Motor neuron (in vitro differentiated cells): ENCODE measurements at regions not wholly inside any gene's neighbourhood (a gene's known extent, or its start where the extent isn't known, plus 50 kb on each side); places are given as distances from the start of the nearest gene placed in this dataset.

ENCODE experiments used
- ATAC-seq, 8 experiments: fragments of 200-7000 bp; cut with Tn5 transposase; replicated peaks in 6 of 8; 2 replicates each; pipeline ENCODE4 v1.8.0; 2021; ENCODE audit warnings: mild to moderate bottlenecking in 8 of 8, moderate library complexity in 8 of 8
- H3K27ac ChIP-seq, 2 donors: fragments of 250-450 bp; sonication (Bioruptor Pico); 2 replicates each; pipeline ENCODE4 v1.9.0; 2021; ENCODE audit warnings: antibody characterized with exemption in 2 of 2, mild to moderate bottlenecking in 2 of 2, moderate library complexity in 1 of 2
- H3K4me1 ChIP-seq, 2 donors: fragments of 250-450 bp; sonication (Bioruptor Pico); replicated peaks in 1 of 2; 2 replicates each; pipeline ENCODE4 v1.6.1; 2021; ENCODE audit warnings: antibody characterized with exemption in 2 of 2, mild to moderate bottlenecking in 2 of 2, moderate library complexity in 1 of 2
- H3K4me3 ChIP-seq, 5 donors: fragments of 250-450 bp; sonication (Bioruptor Pico); 2 replicates each; pipeline ENCODE4 v1.9.0; 2021; ENCODE audit warnings: antibody characterized with exemption in 5 of 5, mild to moderate bottlenecking in 5 of 5, moderate library complexity in 4 of 5
- WGBS, 10 experiments: fragments of 450-650 bp; shearing (Covaris generic); methylation state at CpG; one replicate each; pipeline ENCODE4 v1.0.0; 2022; 5-methylcytosine and 5-hydroxymethylcytosine counted together
- in situ Hi-C, 9 experiments: fragments of 400-800 bp; cut with MboI; loops; one replicate each; pipeline ENCODE4 v1.15.0; 2021; ENCODE audit warnings: low sequenced_read_pairs in 9 of 9, low pct_unique_long_range_greater_than_20kb in 2 of 9; ENCODE audit not compliant: unreplicated experiment in 9 of 9

GRCh38 chr5:3282841-3283240 lies 312.8 kb upstream of the IRX1 start:
- 96 to 100% (median 96%) methylated on average over 2 to 9 of the region's 20 CpGs; no CpG with 5 or more reads in 7 of the 10 experiments for WGBS, 10 experiments

GRCh38 chr5:3281366-3281765 lies 314.3 kb upstream of the IRX1 start:
- in situ Hi-C loops: no loop called here
- ATAC-seq: no peak
- WGBS, 10 experiments: 27 to 96% (median 83%) methylated on average over 1 to 5 of the region's 7 CpGs; no CpG with 5 or more reads in 5 of the 10 experiments
- Histone ChIP-seq H3K27ac (no peak overlapping the region), H3K4me3 (no peak overlapping the region), H3K4me1 (peaks cover 0 to 9% of the 10 kb centered on the region in 2 donors)

More at GRCh38 chr5:3282841-3283240, 312.8 kb upstream of the IRX1 start:
- Histone ChIP-seq H3K4me1 (peaks cover 0 to 6% of the 10 kb centered on the region in 2 donors), H3K4me3 (no peak overlapping the region), H3K27ac (no peak overlapping the region)
- in situ Hi-C loops: no loop called here
- ATAC-seq: no peak

DNA sequence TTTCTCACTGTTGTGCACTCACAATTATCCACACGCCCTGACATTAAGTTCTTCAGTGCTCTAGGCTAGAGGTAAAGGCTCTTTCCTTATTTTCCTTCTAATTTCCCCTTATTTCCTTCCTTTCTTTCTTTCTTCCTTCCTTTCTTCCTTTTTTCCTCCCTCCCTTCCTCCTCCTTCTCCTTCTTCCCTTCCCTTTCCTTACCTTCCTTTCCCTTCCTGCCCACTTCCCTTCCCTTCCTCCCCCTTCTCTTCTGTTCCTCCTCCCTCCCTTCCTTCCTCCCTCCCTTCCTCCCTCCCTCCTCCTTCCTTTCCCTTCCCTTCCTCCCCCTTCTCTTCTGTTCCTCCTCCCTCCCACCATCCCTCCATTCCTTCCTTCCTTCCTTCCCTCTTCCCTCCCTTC lies 317.0 kb upstream of the IRX1 start:
- H3K4me3 ChIP-seq: no peak overlapping the region
- no peak overlapping the region for H3K27ac ChIP-seq
- 0 to 100% (median 10%) methylated on average over 1 of the region's 1 CpG; no CpG with 5 or more reads in 2 of the 10 experiments for WGBS, 10 experiments
- peaks cover 0 to 9% of the 10 kb centered on the region in 2 donors for H3K4me1 ChIP-seq
- in situ Hi-C loops: no loop called here
- ATAC-seq: no peak

DNA sequence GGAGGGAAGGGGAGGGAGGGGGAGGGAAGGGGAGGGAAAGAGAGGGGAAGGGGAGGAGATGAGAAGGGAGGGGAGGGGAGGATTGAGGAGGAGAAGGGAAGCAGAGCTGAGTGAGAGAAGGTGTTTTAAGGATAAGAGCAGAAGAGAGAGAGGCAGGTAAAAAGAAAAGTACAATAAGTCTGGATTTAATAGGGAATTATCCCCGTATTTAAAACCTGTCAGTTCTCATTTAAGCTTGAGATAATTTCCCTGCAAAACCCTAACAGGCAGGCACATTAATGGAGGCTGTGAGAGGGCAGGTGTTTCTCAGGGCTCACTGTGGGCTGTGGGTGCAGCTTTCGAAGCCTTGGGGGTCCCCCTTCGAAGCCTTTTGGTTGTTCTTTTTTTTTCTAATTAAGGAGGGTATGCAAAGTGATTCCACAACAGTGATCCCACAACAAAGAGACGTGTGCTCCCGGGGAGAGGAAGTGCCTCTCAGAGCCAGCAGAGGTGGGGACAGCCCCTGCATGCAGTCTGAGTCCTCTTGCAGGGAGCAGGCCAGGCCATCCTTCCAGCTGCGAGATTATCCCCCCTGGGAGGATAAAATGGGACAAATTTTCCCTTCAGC lies 317.9 kb upstream of the IRX1 start:
- WGBS, 10 experiments: 0 to 24% (median 8%) methylated on average over 1 to 6 of the region's 6 CpGs; no CpG with 5 or more reads in 4 of the 10 experiments
- peak in 4 of 8 experiments; percentile 29 to 76 (median 62) for ATAC-seq

DNA sequence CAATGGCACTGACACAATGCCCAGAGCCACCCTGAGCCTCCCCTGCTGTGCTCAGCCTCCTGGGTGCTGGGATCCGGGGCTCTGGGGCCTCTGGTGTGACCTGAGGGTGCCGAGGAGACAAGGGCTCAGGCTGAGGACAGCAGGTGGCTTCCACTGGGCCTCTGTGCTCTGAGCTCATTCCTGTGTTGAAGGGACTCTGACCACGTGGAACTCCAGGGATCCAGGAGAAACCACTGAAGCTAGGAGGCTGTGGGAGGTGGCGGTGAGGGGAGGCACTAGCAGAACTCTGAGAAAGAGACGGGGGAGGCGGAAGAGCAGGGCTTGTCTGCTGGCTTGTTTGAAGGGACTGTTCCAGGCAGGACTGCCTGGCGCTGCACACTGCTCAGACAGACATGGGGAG lies 318.7 kb upstream of the IRX1 start:
- in situ Hi-C loops: no loop called here
- H3K4me3 ChIP-seq: no peak overlapping the region
- WGBS, 10 experiments: 0 to 100% (median 50%) methylated on average over 1 to 3 of the region's 7 CpGs; no CpG with 5 or more reads in 4 of the 10 experiments
- H3K27ac ChIP-seq: no peak overlapping the region
- H3K4me1 ChIP-seq: peaks cover 0 to 9% of the 10 kb centered on the region in 2 donors
- peak in 5 of 8 experiments; percentile 13 to 87 (median 81) for ATAC-seq

More for the DNA sequence above, 317.9 kb upstream of the IRX1 start:
- in situ Hi-C loops: no loop called here
- Histone ChIP-seq H3K27ac (no peak overlapping the region), H3K4me3 (no peak overlapping the region), H3K4me1 (peaks cover 0 to 9% of the 10 kb centered on the region in 2 donors)

DNA sequence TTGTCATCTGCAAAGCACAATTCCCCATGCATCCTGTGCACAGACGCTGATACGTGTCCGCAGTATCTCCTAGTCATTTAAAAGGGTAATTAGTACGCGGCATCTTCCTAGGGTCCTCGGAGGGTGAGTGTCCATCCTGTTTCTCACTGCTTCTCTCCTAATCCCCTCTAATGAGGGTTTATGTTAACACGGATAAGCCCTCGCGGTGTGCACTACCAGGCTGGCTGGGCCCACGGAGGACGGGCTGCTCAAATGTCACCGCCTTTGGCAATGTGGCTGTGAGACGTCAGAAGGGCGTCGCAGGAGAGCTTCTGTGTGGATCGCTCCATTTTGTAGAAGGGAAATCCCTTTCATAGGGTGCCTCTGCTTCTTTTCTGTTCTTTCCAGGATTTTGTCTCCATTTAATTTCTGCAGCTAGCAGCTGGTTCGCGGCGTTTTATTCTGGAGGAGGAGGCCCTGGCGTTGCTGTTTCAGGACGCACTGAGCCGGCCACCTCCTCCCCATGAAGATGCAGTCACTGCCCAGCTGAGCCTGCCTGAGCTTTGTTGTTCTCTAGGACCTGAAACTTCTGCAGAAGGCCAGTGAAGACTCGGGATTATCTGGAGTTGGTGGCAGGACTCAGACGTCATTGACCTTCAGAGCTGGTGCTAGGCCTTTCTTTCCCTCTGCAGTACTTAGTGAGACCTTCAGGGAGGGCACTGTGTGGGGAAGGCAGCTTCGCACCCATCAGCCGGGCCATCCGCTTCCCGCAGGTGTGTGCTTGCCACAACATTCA lies 326.1 kb upstream of the IRX1 start:
- H3K27ac ChIP-seq: no peak overlapping the region
- no peak for ATAC-seq
- H3K4me3 ChIP-seq: no peak overlapping the region
- in situ Hi-C loops: no loop called here
- no peaks in the 10 kb centered on the region for H3K4me1 ChIP-seq
- WGBS, 10 experiments: 42 to 96% (median 79%) methylated on average over 5 to 19 of the region's 28 CpGs; no CpG with 5 or more reads in 2 of the 10 experiments

- in situ Hi-C loops: no loop called here
- 53 to 90% methylated on average over 2 to 3 of the region's 9 CpGs; no CpG with 5 or more reads in 8 of the 10 experiments for WGBS, 10 experiments
- Histone ChIP-seq H3K4me3 (no peak overlapping the region), H3K27ac (no peak overlapping the region), H3K4me1 (no peaks in the 10 kb centered on the region)
- no peak for ATAC-seq
These were observed 326.8 kb upstream of the IRX1 start for GRCh38 chr5:3268760-3269330.

- in situ Hi-C loops: no loop called here
- H3K27ac ChIP-seq: no peak overlapping the region
- no peak for ATAC-seq
These were observed 328.8 kb upstream of the IRX1 start for GRCh38 chr5:3266861-3267260.

DNA sequence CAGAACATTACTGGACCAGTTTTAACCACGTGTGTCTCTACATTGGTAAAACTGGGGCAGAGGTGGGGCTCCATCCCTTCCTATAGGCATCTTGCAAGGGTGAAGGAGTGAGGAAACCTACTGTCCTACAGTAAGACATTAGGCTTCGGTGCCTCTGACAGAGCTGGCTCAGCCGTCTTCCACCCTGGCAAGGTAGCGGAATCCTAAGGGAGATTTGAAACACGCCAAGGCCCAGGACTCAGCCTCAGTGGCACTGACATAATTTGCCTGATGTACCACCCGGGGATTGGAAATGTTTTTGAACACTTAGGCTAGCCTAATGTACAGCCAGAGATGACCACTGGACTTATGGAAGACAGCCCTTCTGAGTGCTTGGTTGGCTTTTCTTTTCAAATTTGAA lies 329.7 kb upstream of the IRX1 start:
- in situ Hi-C loops: no loop called here

More at GRCh38 chr5:3266861-3267260, 328.8 kb upstream of the IRX1 start:
- 82 to 100% methylated on average over 2 of the region's 5 CpGs; no CpG with 5 or more reads in 8 of the 10 experiments for WGBS, 10 experiments
- Histone ChIP-seq H3K4me3 (no peak overlapping the region), H3K4me1 (no peaks in the 10 kb centered on the region)

GRCh38 chr5:3265131-3265885 lies 330.3 kb upstream of the IRX1 start:
- Histone ChIP-seq H3K4me3 (no peak overlapping the region), H3K27ac (no peak overlapping the region), H3K4me1 (no peaks in the 10 kb centered on the region)
- no peak for ATAC-seq
- 0 to 90% (median 23%) methylated on average over 1 to 4 of the region's 5 CpGs for WGBS, 10 experiments
- in situ Hi-C loops: no loop called here

More for the DNA sequence above, 329.7 kb upstream of the IRX1 start:
- WGBS, 10 experiments: 0 to 100% (median 40%) methylated on average over 1 to 6 of the region's 6 CpGs; no CpG with 5 or more reads in 3 of the 10 experiments
- ATAC-seq: no peak
- Histone ChIP-seq H3K4me3 (no peak overlapping the region), H3K4me1 (no peaks in the 10 kb centered on the region), H3K27ac (no peak overlapping the region)

DNA sequence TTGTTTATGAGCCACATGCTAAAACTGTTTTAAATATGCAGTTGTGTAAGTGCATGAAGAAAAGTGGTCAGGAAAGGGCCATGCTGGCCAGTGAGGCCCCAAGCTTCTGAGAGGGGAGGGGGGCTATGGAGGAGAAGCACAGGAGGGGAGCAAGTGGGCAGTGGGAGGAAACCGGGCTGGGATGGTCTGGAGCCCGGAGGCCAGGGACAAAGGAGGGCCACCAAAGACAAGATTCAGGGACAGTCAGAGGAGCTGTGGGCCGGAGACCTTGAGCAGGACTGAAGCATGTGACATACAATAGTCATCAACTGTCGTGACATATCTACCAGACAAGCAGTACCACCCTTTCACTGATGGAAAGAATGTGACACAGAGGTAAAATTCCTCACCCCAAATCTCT lies 333.2 kb upstream of the IRX1 start:
- no peak for ATAC-seq
- 20 to 100% (median 87%) methylated on average over 1 to 4 of the region's 4 CpGs; no CpG with 5 or more reads in 6 of the 10 experiments for WGBS, 10 experiments
- Histone ChIP-seq H3K4me1 (no peaks in the 10 kb centered on the region), H3K4me3 (no peak overlapping the region), H3K27ac (no peak overlapping the region)
- in situ Hi-C loops: no loop called here

- ATAC-seq: no peak
- no peaks in the 10 kb centered on the region for H3K4me1 ChIP-seq
- H3K27ac ChIP-seq: no peak overlapping the region
- H3K4me3 ChIP-seq: no peak overlapping the region
- in situ Hi-C loops: no loop called here
- 14 to 93% (median 43%) methylated on average over 1 to 3 of the region's 4 CpGs; no CpG with 5 or more reads in 4 of the 10 experiments for WGBS, 10 experiments
These were observed 334.6 kb upstream of the IRX1 start for GRCh38 chr5:3261081-3261480.
